OCI-M1 (cell line): ENCODE measurements at regions not wholly inside any gene's neighbourhood (a gene's known extent, or its start where the extent isn't known, plus 50 kb on each side); places are given as distances from the start of the nearest gene placed in this dataset.

Experiments
- DNase-seq: peaks from one replicate; lab custom pipeline; 2025; lab: John Stamatoyannopoulos, UW

DNA sequence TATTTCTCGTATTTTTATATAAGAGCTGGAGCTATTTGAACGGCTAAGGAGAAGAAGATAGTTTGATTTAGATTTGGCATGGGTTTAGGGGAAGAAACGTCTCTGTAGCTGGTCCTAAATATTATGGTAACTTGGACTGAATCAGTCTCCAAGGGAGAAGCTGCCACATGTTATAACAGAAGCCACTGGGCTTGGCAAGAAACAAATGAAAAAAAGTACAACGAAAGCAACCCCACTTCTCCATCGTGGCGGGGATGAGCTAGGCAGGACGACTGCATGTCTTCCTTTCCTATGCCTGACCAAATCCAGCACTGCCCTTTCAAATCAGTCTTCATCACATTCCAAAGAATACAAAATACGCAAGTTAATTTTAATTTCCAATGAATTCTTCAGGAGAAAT, 196.7 kb upstream of the KLF14 start:
- no peak for DNase-seq

- DNase-seq, result no peak
Observed at GRCh38 chr7:130931423-130931822, 197.4 kb upstream of the KLF14 start.

DNA sequence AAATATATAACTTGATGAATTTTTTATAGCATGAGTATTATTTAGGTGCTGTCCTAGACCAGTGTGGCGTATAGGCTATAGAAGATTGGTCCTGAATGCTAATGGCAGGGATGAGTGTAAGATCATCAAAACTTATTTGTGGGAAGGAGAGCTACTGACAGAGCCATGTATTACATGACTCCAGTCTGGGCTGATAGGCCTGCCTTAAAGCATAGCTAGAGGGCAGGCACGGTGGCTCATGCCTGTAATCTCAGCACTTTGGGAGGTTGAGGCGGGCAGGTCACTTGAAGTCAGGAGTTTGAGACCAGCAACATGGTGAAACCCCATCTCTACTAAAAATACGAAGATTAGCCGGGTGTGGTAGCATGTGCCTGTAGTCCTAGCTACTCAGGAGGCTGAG, 198.1 kb upstream of the KLF14 start:
- no peak for DNase-seq

- DNase-seq, result no peak
Observed at GRCh38 chr7:130932667-130933432, 198.8 kb upstream of the KLF14 start.

- no peak for DNase-seq
Observed at GRCh38 chr7:130933919-130934318, 199.9 kb upstream of the KLF14 start.

- no peak for DNase-seq
Observed at GRCh38 chr7:130935564-130936157, 201.7 kb upstream of the KLF14 start.

DNA sequence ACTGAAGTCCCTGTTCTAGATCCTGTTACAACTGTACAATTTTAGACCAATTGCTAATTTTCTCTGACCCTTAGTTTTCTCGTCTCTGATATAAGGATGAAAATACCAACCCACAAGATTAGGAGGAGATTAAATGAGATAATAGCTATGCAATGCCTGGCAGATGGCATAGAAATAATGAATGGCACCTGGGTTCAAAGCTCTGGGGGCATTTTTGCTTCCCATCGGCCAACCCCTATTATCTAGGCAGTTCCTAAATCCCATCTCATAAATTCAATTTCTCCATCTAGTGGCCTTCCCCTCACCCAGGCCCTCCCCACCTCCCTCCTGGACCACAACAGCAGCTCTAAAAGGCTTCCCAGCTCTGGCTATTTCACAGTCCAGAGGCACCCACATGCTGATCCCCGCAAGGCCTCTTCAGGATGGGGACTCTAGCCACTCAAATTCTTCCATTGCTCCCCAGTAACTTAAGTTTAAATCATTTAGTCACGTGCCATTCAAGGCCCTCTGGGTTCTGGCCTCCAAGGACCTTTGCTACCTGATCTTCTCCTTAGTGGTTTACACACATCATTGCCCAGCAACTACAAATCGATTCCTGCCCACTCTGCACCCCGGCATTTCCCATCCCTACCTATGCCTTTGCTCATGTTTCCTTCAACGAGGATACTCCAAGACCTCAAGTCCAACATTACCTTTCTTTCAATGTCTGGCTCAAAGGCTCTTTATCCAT, 202.4 kb upstream of the KLF14 start:
- no peak for DNase-seq

DNA sequence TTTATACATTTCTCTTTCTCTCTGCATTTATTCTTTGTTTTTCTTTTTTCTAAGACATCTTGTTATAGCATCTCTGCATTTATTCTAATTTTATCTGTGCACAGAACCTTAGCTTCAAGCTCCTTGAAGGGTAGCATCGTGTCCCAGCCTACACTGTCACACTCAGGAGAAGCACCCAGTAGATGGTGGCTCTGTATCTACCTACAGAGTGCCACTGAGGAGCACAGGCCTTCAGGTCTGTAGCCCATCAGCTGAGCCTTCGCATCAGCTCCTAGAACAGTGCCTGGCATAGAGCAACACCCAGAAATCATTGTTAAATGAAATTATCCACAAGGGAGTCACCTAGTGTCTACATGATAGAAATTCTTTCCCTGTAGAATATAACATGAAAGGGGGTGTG, 203.0 kb upstream of the KLF14 start:
- no peak for DNase-seq

- DNase-seq, result no peak
Observed at GRCh38 chr7:130937830-130938229, 203.8 kb upstream of the KLF14 start.

DNA sequence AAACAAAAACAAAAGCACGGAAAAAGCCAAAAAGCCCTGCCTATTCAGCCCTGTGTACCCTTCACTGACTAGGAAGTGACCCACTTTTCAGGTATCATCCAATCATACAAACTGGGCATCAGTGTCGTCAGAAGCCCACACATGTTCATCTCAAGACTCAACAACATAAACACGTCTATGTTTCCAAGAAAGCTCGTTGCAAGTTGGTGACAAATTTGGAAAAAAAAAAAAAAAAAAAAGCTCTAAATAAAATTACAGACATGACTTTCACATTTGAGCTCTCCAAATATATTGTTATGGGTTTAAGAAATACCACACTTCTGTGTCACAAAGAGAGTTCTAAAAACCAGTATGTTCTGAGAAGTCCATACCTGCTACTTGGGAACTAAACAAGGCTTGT, 204.7 kb upstream of the KLF14 start:
- DNase-seq, result no peak

GRCh38 chr7:130939321-130940095, 205.5 kb upstream of the KLF14 start:
- DNase-seq, result no peak

DNA sequence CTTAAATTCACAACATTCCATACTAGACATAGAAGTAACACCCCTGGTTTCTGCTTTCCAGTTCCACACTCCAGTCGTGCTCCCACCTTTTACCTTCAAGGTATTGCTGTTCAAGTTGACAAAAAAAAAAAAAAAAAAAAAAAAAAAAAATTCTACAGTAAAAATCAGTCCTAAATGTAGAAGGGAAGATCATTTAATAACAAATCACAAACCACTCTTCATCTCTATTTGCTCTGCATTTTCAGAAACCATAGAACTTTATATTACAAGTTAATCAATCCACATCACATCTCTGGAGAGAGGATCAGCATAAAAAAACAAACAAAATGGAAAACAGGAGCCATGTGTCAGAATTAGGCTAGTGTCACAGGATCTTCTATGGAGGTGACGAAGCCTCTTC, 206.3 kb upstream of the KLF14 start:
- no peak for DNase-seq

- no peak for DNase-seq
Observed at GRCh38 chr7:130940907-130941306, 206.9 kb upstream of the KLF14 start.

DNA sequence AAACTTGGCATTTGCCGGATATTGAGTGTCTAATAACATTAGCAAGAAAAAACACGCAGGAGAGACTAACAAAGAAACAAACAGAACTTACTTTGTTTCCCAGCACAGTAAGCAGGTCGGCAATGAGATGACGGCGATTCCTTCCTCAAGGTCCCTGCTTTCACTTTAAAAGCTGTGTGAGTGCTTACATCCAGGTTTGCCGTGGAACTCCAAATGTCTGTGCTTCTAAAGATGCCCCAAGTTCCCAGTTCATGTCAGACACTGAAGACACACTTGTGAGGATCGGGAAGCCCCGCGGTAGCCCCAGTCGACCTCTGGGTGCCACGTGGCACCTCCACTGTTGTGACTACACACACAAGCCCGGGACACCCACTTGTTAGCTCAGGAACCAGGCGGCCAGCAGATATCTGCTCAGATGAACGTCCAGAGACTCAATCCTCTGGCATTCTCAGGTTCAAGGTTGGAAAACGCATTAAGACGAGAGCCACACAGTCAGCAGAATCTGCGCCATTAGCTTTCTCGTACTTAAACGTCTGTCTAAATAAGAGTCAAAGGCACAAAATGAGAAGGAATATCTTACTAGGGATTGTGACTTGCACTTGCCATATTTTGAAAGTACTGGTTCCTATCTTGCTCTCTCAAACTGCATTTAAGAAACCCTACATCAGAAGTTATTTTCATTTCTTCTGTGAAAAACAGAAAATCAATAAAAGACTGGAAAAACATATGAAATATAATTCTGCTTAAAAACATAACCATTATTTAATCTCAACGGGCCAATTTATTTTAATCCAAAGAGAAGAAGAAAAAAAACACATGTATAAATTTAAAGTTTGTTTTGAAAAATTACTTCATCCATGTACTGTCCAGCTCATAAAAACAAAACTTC, 207.6 kb upstream of the KLF14 start:
- no peak for DNase-seq

DNA sequence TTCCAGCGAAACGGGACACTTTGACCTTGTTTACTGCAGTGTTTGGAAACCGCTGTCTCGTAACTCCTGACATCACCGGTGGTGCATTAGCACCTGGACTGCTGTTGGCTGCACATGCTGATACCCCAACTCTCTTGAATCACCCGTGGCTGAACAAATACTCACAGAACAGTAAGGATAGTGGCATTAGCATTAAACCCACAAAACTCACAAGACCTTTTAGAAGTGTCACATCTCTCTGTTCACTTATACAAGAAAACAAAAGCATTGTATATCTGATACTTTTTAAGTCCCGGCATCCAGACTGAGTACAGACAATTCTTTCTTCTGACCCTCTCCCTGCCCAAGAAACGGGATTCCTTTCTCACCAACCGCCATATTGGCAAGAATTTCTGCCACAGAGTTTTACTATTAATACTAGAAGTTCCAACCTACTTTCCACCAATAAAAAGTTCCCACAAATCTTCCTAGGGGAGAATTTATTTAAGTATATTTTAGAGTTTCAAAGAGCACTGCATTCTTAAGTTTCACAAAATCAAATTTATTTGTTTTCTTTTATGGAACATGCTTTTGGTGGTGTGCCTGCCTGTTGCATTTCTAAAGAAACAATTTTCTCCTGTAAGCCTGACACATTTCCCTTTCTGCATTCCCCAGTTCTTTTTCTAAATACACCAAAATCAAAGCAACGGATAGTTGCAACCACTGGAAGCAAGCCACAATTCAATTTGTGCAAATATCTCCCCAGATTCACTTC, 208.4 kb upstream of the KLF14 start:
- no peak for DNase-seq

DNA sequence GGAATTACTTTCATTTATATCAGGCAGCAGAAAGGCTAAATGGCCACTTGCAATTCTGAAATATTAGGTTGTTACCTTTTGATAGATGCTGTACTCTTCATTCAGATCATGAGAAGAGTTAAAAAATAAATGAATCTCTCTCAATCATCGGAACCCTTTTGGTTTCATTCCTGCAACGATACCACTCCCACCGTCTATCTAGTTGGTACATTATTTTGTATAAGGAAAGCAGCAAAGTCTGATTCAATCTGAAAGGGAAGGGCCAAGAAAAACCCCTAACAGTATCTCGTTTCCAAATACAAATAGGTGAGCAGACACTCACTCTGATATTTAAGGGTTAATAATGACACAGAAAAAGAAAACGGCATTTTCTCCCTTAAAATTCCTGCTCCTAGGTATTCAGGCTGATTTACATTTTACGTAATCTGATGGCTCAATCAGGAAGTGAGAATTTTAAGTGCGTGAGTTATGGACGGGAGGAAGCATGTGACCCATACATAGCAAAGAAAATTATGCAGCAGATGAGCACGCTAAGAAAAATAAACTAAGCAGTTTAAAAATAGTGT, 209.4 kb upstream of the KLF14 start:
- peak; percentile 5 for DNase-seq

DNA sequence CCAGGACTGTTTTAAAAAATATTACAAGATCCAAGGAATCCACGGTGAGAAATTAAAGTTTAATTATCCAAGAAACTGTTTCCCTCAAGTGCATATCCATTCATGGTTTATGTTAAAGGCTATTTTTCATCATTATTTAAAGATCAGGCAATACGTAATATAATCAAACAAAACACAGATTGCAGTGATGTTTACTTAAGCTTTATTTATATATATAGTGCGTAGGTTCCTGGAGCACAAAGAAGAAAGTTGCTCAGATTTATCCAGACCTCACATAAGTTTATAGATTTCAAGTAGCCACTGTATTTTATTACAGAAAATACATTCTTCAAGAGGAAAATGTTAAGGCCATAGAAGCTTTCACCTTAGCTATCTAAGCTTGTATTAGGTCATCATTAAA, 210.0 kb upstream of the KLF14 start:
- DNase-seq, result no peak

- no peak for DNase-seq
Observed at GRCh38 chr7:130944997-130945396, 211.0 kb upstream of the KLF14 start.

- DNase-seq, result no peak
Observed at GRCh38 chr7:130945411-130945811, 211.4 kb upstream of the KLF14 start.

DNA sequence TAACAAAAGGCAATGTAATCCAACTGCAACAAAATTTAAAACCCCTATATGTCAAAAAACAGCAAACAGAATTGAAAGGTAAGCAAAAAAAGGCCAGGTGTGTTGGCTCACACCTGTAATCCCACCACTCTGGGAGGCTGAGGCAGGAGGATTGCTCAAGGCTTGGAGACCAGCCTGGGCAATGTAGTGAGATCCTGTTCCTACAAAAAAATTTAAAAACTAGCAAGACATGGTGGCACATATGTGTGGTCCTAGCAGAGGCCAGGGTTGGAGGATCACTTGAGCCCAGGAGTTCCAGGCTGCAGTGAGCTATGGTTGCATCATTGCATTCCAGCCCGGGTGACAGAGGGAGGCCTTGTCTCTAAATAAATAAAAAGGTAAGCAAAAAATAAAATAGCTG, 212.1 kb upstream of the KLF14 start:
- DNase-seq, result no peak
